Ascending aorta (tissue), 2 donors: ENCODE measurements at regions not wholly inside any gene's neighbourhood (a gene's known extent, or its start where the extent isn't known, plus 50 kb on each side); places are given as distances from the start of the nearest gene placed in this dataset.

Source experiments
- DNase-seq, 2 donors: peaks; one replicate each; pipeline ENCODE4 v3.0.0-alpha.2; 2019; ENCODE audit warnings: low spot score in 2 of 2
- H3K27ac ChIP-seq, 2 donors: fragments of 200-600 bp; sonication (generic); one replicate each; pipeline ENCODE4 v1.5.1; 2016 to 2017; ENCODE audit warnings: mild to moderate bottlenecking in 1 of 2
- H3K27me3 ChIP-seq: fragments of 200-600 bp; sonication (generic); one replicate; pipeline ENCODE4 v1.5.1; 2017
- H3K36me3 ChIP-seq, 2 donors: fragments of 200-600 bp; sonication (generic); one replicate each; pipeline ENCODE4 v1.5.1; 2016
- H3K4me1 ChIP-seq, 2 donors: fragments of 200-600 bp; sonication (generic); one replicate each; pipeline ENCODE4 v1.5.1; 2016 to 2017; ENCODE audit warnings: mild to moderate bottlenecking in 1 of 2
- H3K4me3 ChIP-seq, 2 donors: fragments of 200-600 bp; sonication (generic); one replicate each; pipeline ENCODE4 v1.5.1; 2016 to 2017; ENCODE audit warnings: mild to moderate bottlenecking in 1 of 2
- H3K9me3 ChIP-seq, 2 donors: fragments of 200-600 bp; sonication (generic); one replicate each; pipeline ENCODE4 v1.5.1; 2016
- CTCF ChIP-seq, 3 experiments: fragments of 200-600 bp in 2 of 3; fragments of 450-650 bp in 1 of 3; sonication (generic) in 2 of 3; IDR thresholded peaks; one replicate each; pipeline ENCODE4 v1.5.1; 2016 to 2019; ENCODE audit warnings: antibody characterized with exemption in 3 of 3, mild to moderate bottlenecking in 1 of 3, moderate library complexity in 1 of 3
- intact Hi-C: fragments of 100-400 bp; cut with DNase I; formaldehyde crosslinking; loops from one replicate; pipeline ENCODE4 v1.15.1; 2023

GRCh38 chr1:112177314-112177713, 187.8 kb upstream of the KCND3 start:
- no peaks in the 10 kb centered on the region for H3K9me3 ChIP-seq
- intact Hi-C loops: no loop called here
- no peak for TF ChIP-seq CTCF (IDR thresholded peaks at IDR 0.05)
- no peaks in the 10 kb centered on the region for H3K4me1 ChIP-seq
- no peak for DNase-seq
- H3K27me3 ChIP-seq: no peaks in the 10 kb centered on the region
- H3K4me3 ChIP-seq: no peak overlapping the region
- H3K27ac ChIP-seq: no peak overlapping the region
- H3K36me3 ChIP-seq: no peaks in the 10 kb centered on the region

GRCh38 chr1:112188611-112189010, 199.1 kb upstream of the KCND3 start:
- DNase-seq: no peak
- intact Hi-C loops: no loop called here
- TF ChIP-seq CTCF (IDR thresholded peaks at IDR 0.05): no peak

GRCh38 chr1:112196008-112196588, 199.9 kb upstream of the CTTNBP2NL start:
- intact Hi-C loops: no loop called here
- no peaks in the 10 kb centered on the region for H3K27me3 ChIP-seq
- H3K4me3 ChIP-seq: no peak overlapping the region
- no peaks in the 10 kb centered on the region for H3K36me3 ChIP-seq
- H3K9me3 ChIP-seq: no peaks in the 10 kb centered on the region
- H3K27ac ChIP-seq: no peak overlapping the region
- TF ChIP-seq CTCF (IDR thresholded peaks at IDR 0.05): no peak
- H3K4me1 ChIP-seq: no peaks in the 10 kb centered on the region
- DNase-seq: no peak

More at GRCh38 chr1:112188611-112189010, 199.1 kb upstream of the KCND3 start:
- Histone ChIP-seq H3K27ac (no peak overlapping the region), H3K4me1 (no peaks in the 10 kb centered on the region), H3K9me3 (no peaks in the 10 kb centered on the region), H3K36me3 (no peaks in the 10 kb centered on the region), H3K27me3 (no peaks in the 10 kb centered on the region), H3K4me3 (no peak overlapping the region)

- intact Hi-C loops: no loop called here
- Histone ChIP-seq H3K9me3 (no peaks in the 10 kb centered on the region), H3K4me1 (no peaks in the 10 kb centered on the region), H3K27me3 (no peaks in the 10 kb centered on the region), H3K27ac (no peak overlapping the region), H3K36me3 (no peaks in the 10 kb centered on the region), H3K4me3 (no peak overlapping the region)
- no peak for DNase-seq
- TF ChIP-seq CTCF (IDR thresholded peaks at IDR 0.05): no peak
Measured at GRCh38 chr1:112196731-112197130, 199.3 kb upstream of the CTTNBP2NL start.

- Histone ChIP-seq H3K27ac (no peak overlapping the region), H3K9me3 (no peaks in the 10 kb centered on the region), H3K27me3 (no peaks in the 10 kb centered on the region), H3K36me3 (no peaks in the 10 kb centered on the region), H3K4me1 (no peaks in the 10 kb centered on the region), H3K4me3 (no peak overlapping the region)
- TF ChIP-seq CTCF (IDR thresholded peaks at IDR 0.05): no peak
- no peak for DNase-seq
- intact Hi-C loops: no loop called here
Measured at GRCh38 chr1:112209493-112209892, 186.5 kb upstream of the CTTNBP2NL start.

GRCh38 chr1:112219267-112219666, 176.7 kb upstream of the CTTNBP2NL start:
- intact Hi-C loops: no loop called here
- Histone ChIP-seq H3K27ac (no peak overlapping the region), H3K4me3 (no peak overlapping the region), H3K27me3 (no peaks in the 10 kb centered on the region), H3K4me1 (no peaks in the 10 kb centered on the region), H3K9me3 (no peaks in the 10 kb centered on the region), H3K36me3 (no peaks in the 10 kb centered on the region)
- DNase-seq: no peak
- TF ChIP-seq CTCF (IDR thresholded peaks at IDR 0.05): no peak
